Activated naive CD4-positive, alpha-beta T cell treated with anti-CD3 and anti-CD28 coated beads, Interleukin-2, amount 10 ng/mL, durations not matched to agents 7 days and 5 days (primary cell): ENCODE measurements at regions not wholly inside any gene's neighbourhood (a gene's known extent, or its start where the extent isn't known, plus 50 kb on each side); places are given as distances from the start of the nearest gene placed in this dataset.

Experiments used
- CTCF ChIA-PET: fragments of 350-600 bp; sonication (Branson Sonifier 250); formaldehyde crosslinking; loops from one replicate; lab custom pipeline; 2021; ENCODE audit warnings: antibody characterized with exemption; lab: Charles Lee
- DNase-seq: peaks from one replicate; pipeline ENCODE4 v3.0.0-alpha.2; 2020
- H3K27ac Mint-ChIP-seq: one replicate; pipeline ENCODE4 v1.8.0; 2021; ENCODE audit warnings: mild to moderate bottlenecking, moderate library complexity, mixed read lengths
- H3K27me3 Mint-ChIP-seq: one replicate; pipeline ENCODE4 v1.8.0; 2021; ENCODE audit warnings: mild to moderate bottlenecking, mixed read lengths
- H3K36me3 Mint-ChIP-seq: one replicate; pipeline ENCODE4 v1.8.0; 2021; ENCODE audit warnings: mixed read lengths
- H3K4me1 Mint-ChIP-seq: one replicate; pipeline ENCODE4 v1.8.0; 2021; ENCODE audit warnings: mixed read lengths
- H3K4me3 Mint-ChIP-seq: one replicate; pipeline ENCODE4 v1.8.0; 2021; ENCODE audit warnings: mild to moderate bottlenecking, moderate library complexity, mixed read lengths
- H3K9me3 Mint-ChIP-seq: one replicate; pipeline ENCODE4 v1.8.0; 2021; ENCODE audit warnings: mixed read lengths

- Mint-ChIP-seq H3K27me3 (no peaks in the 10 kb centered on the region), H3K9me3 (no peaks in the 10 kb centered on the region), H3K4me1 (no peaks in the 10 kb centered on the region), H3K27ac (no peak overlapping the region), H3K36me3 (no peaks in the 10 kb centered on the region), H3K4me3 (no peak overlapping the region)
- DNase-seq = no peak
- CTCF ChIA-PET = no interaction called here
Observed at GRCh38 chr12:88303335-88303734, 161.2 kb downstream of the TMTC3 start.

- Mint-ChIP-seq H3K27me3 (no peaks in the 10 kb centered on the region), H3K36me3 (no peaks in the 10 kb centered on the region), H3K4me1 (no peaks in the 10 kb centered on the region), H3K27ac (no peak overlapping the region), H3K9me3 (no peaks in the 10 kb centered on the region), H3K4me3 (no peak overlapping the region)
- DNase-seq = no peak
- CTCF ChIA-PET = no interaction called here
Observed at GRCh38 chr12:88305254-88305890, 163.3 kb downstream of the TMTC3 start.

GRCh38 chr12:88306471-88307069 lies 164.5 kb downstream of the TMTC3 start:
- CTCF ChIA-PET = no interaction called here
- no peak for DNase-seq
- no peaks in the 10 kb centered on the region for H3K9me3 Mint-ChIP-seq
- H3K36me3 Mint-ChIP-seq = no peaks in the 10 kb centered on the region
- H3K4me1 Mint-ChIP-seq = no peaks in the 10 kb centered on the region
- H3K4me3 Mint-ChIP-seq = no peak overlapping the region
- no peaks in the 10 kb centered on the region for H3K27me3 Mint-ChIP-seq
- H3K27ac Mint-ChIP-seq = no peak overlapping the region

- H3K27me3 Mint-ChIP-seq = no peaks in the 10 kb centered on the region
- no peaks in the 10 kb centered on the region for H3K4me1 Mint-ChIP-seq
- H3K4me3 Mint-ChIP-seq = no peak overlapping the region
- no peaks in the 10 kb centered on the region for H3K9me3 Mint-ChIP-seq
- CTCF ChIA-PET = no interaction called here
- no peak for DNase-seq
- no peaks in the 10 kb centered on the region for H3K36me3 Mint-ChIP-seq
- H3K27ac Mint-ChIP-seq = no peak overlapping the region
Observed at GRCh38 chr12:88307961-88308360, 165.9 kb downstream of the TMTC3 start.

GRCh38 chr12:88308825-88309224 lies 166.7 kb downstream of the TMTC3 start:
- DNase-seq = no peak
- H3K4me3 Mint-ChIP-seq = no peak overlapping the region
- H3K27ac Mint-ChIP-seq = no peak overlapping the region
- no peaks in the 10 kb centered on the region for H3K9me3 Mint-ChIP-seq
- H3K36me3 Mint-ChIP-seq = no peaks in the 10 kb centered on the region
- CTCF ChIA-PET = no interaction called here
- no peaks in the 10 kb centered on the region for H3K4me1 Mint-ChIP-seq
- no peaks in the 10 kb centered on the region for H3K27me3 Mint-ChIP-seq

GRCh38 chr12:88309546-88309945 lies 167.4 kb downstream of the TMTC3 start:
- H3K4me1 Mint-ChIP-seq = no peaks in the 10 kb centered on the region

GRCh38 chr12:88310069-88310468 lies 168.0 kb downstream of the TMTC3 start:
- H3K27me3 Mint-ChIP-seq = no peaks in the 10 kb centered on the region
- H3K27ac Mint-ChIP-seq = no peak overlapping the region
- no peaks in the 10 kb centered on the region for H3K36me3 Mint-ChIP-seq
- DNase-seq = no peak
- H3K4me1 Mint-ChIP-seq = no peaks in the 10 kb centered on the region
- H3K9me3 Mint-ChIP-seq = no peaks in the 10 kb centered on the region
- H3K4me3 Mint-ChIP-seq = no peak overlapping the region
- CTCF ChIA-PET = no interaction called here

More at GRCh38 chr12:88309546-88309945, 167.4 kb downstream of the TMTC3 start:
- no peak overlapping the region for H3K4me3 Mint-ChIP-seq
- no peaks in the 10 kb centered on the region for H3K27me3 Mint-ChIP-seq
- H3K36me3 Mint-ChIP-seq = no peaks in the 10 kb centered on the region
- CTCF ChIA-PET = no interaction called here
- no peak overlapping the region for H3K27ac Mint-ChIP-seq
- no peak for DNase-seq
- no peaks in the 10 kb centered on the region for H3K9me3 Mint-ChIP-seq

GRCh38 chr12:88310666-88311065 lies 168.6 kb downstream of the TMTC3 start:
- no peaks in the 10 kb centered on the region for H3K9me3 Mint-ChIP-seq
- H3K27me3 Mint-ChIP-seq = no peaks in the 10 kb centered on the region
- no peaks in the 10 kb centered on the region for H3K36me3 Mint-ChIP-seq
- CTCF ChIA-PET = no interaction called here
- H3K4me1 Mint-ChIP-seq = no peaks in the 10 kb centered on the region
- no peak for DNase-seq
- H3K4me3 Mint-ChIP-seq = no peak overlapping the region
- H3K27ac Mint-ChIP-seq = no peak overlapping the region

GRCh38 chr12:88313554-88313953 lies 171.4 kb downstream of the TMTC3 start:
- no peak for DNase-seq
- H3K4me3 Mint-ChIP-seq = no peak overlapping the region
- no peaks in the 10 kb centered on the region for H3K27me3 Mint-ChIP-seq
- CTCF ChIA-PET = no interaction called here
- no peaks in the 10 kb centered on the region for H3K36me3 Mint-ChIP-seq
- no peaks in the 10 kb centered on the region for H3K9me3 Mint-ChIP-seq
- no peak overlapping the region for H3K27ac Mint-ChIP-seq
- no peaks in the 10 kb centered on the region for H3K4me1 Mint-ChIP-seq

- CTCF ChIA-PET = no interaction called here
- no peak for DNase-seq
- no peaks in the 10 kb centered on the region for H3K27me3 Mint-ChIP-seq
- H3K36me3 Mint-ChIP-seq = no peaks in the 10 kb centered on the region
- no peak overlapping the region for H3K4me3 Mint-ChIP-seq
- H3K9me3 Mint-ChIP-seq = no peaks in the 10 kb centered on the region
- no peaks in the 10 kb centered on the region for H3K4me1 Mint-ChIP-seq
- no peak overlapping the region for H3K27ac Mint-ChIP-seq
Observed at GRCh38 chr12:88314706-88315105, 172.6 kb downstream of the TMTC3 start.

- no peak overlapping the region for H3K27ac Mint-ChIP-seq
- CTCF ChIA-PET = no interaction called here
- H3K4me3 Mint-ChIP-seq = no peak overlapping the region
- H3K36me3 Mint-ChIP-seq = no peaks in the 10 kb centered on the region
- no peaks in the 10 kb centered on the region for H3K4me1 Mint-ChIP-seq
- DNase-seq = no peak
- no peaks in the 10 kb centered on the region for H3K9me3 Mint-ChIP-seq
- no peaks in the 10 kb centered on the region for H3K27me3 Mint-ChIP-seq
Observed at GRCh38 chr12:88318726-88319125, 176.6 kb downstream of the TMTC3 start.

GRCh38 chr12:88325076-88325815 lies 183.1 kb downstream of the TMTC3 start:
- no peak overlapping the region for H3K27ac Mint-ChIP-seq

GRCh38 chr12:88325816-88326189 lies 183.7 kb downstream of the TMTC3 start:
- no peak for DNase-seq
- H3K4me1 Mint-ChIP-seq = no peaks in the 10 kb centered on the region
- no peaks in the 10 kb centered on the region for H3K9me3 Mint-ChIP-seq
- H3K27me3 Mint-ChIP-seq = no peaks in the 10 kb centered on the region
- no peak overlapping the region for H3K4me3 Mint-ChIP-seq
- CTCF ChIA-PET = interaction anchor here (0.6 kb wide), 1 partner anchor 246 kb away, joined by 3 read pairs; no protein-coding TSS in a partner anchor
- H3K27ac Mint-ChIP-seq = no peak overlapping the region
- H3K36me3 Mint-ChIP-seq = no peaks in the 10 kb centered on the region

More at GRCh38 chr12:88325076-88325815, 183.1 kb downstream of the TMTC3 start:
- CTCF ChIA-PET = interaction anchor here (0.6 kb wide), 1 partner anchor 342 kb away, joined by 3 read pairs; no protein-coding TSS in a partner anchor
- Mint-ChIP-seq H3K4me1 (no peaks in the 10 kb centered on the region), H3K27me3 (no peaks in the 10 kb centered on the region), H3K36me3 (no peaks in the 10 kb centered on the region), H3K9me3 (no peaks in the 10 kb centered on the region), H3K4me3 (no peak overlapping the region)
- no peak for DNase-seq

- DNase-seq = no peak
- Mint-ChIP-seq H3K27ac (no peak overlapping the region), H3K4me1 (no peaks in the 10 kb centered on the region), H3K36me3 (no peaks in the 10 kb centered on the region), H3K27me3 (no peaks in the 10 kb centered on the region), H3K9me3 (no peaks in the 10 kb centered on the region), H3K4me3 (no peak overlapping the region)
- CTCF ChIA-PET = no interaction called here
Observed at GRCh38 chr12:88327276-88327675, 185.2 kb downstream of the TMTC3 start.

GRCh38 chr12:88328090-88328489 lies 186.0 kb downstream of the TMTC3 start:
- Mint-ChIP-seq H3K36me3 (no peaks in the 10 kb centered on the region), H3K4me1 (no peaks in the 10 kb centered on the region), H3K9me3 (no peaks in the 10 kb centered on the region), H3K27me3 (no peaks in the 10 kb centered on the region), H3K27ac (no peak overlapping the region), H3K4me3 (no peak overlapping the region)
- CTCF ChIA-PET = no interaction called here
- no peak for DNase-seq
